ENCODE measurements at regions not wholly inside any gene's neighbourhood (a gene's known extent, or its start where the extent isn't known, plus 50 kb on each side); places are given as distances from the start of the nearest gene placed in this dataset.

GRCh38 chr6:6746970-6747338 lies 158.4 kb downstream of the LY86 start:
- Histone ChIP-seq H3K4me3 (ENCODE audit: severe bottlenecking) (no peak overlapping the region), H3K27ac (ENCODE audit: poor library complexity, severe bottlenecking) (no peak overlapping the region), H3K27me3 (ENCODE audit: insufficient read depth, poor library complexity, severe bottlenecking) (no peaks in the 10 kb centered on the region), H3K9me3 (ENCODE audit: severe bottlenecking) (no peaks in the 10 kb centered on the region), H3K36me3 (ENCODE audit: low read depth) (no peaks in the 10 kb centered on the region), H3K4me1 (ENCODE audit: insufficient read depth, poor library complexity, severe bottlenecking) (no peaks in the 10 kb centered on the region)
- no peak for ATAC-seq (ENCODE audit: low read depth)
- no peak for DNase-seq (ENCODE audit: low spot score)
- no peak for TF ChIP-seq CTCF (IDR thresholded peaks at IDR 0.05; ENCODE audit: poor library complexity, severe bottlenecking)

DNA sequence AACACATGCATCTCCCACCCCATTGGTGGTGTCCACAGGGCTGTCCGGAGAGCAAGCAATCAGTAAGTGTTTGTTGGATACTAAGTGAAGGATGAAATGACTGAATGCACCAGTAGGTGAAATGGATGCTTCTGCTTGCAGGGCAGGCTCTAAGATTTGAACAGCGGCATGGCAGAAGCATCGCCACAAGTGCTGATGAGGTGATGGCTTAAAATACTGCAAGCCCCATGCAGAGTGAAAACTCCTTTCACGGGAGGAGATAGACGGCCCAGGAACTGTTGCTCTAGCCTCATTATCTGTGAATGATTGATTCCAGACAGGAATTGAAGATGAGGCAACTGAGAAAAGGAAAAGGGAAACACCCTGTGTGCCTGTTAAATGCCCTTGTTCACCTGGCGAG lies 158.9 kb downstream of the LY86 start:
- no peaks in the 10 kb centered on the region for H3K27me3 ChIP-seq (ENCODE audit: insufficient read depth, poor library complexity, severe bottlenecking)
- no peaks in the 10 kb centered on the region for H3K9me3 ChIP-seq (ENCODE audit: severe bottlenecking)
- ATAC-seq (ENCODE audit: low read depth) = no peak
- no peaks in the 10 kb centered on the region for H3K36me3 ChIP-seq (ENCODE audit: low read depth)
- H3K27ac ChIP-seq (ENCODE audit: poor library complexity, severe bottlenecking) = no peak overlapping the region
- no peaks in the 10 kb centered on the region for H3K4me1 ChIP-seq (ENCODE audit: insufficient read depth, poor library complexity, severe bottlenecking)
- no peak for DNase-seq (ENCODE audit: low spot score)
- no peak overlapping the region for H3K4me3 ChIP-seq (ENCODE audit: severe bottlenecking)
- no peak for TF ChIP-seq CTCF (IDR thresholded peaks at IDR 0.05; ENCODE audit: poor library complexity, severe bottlenecking)

DNA sequence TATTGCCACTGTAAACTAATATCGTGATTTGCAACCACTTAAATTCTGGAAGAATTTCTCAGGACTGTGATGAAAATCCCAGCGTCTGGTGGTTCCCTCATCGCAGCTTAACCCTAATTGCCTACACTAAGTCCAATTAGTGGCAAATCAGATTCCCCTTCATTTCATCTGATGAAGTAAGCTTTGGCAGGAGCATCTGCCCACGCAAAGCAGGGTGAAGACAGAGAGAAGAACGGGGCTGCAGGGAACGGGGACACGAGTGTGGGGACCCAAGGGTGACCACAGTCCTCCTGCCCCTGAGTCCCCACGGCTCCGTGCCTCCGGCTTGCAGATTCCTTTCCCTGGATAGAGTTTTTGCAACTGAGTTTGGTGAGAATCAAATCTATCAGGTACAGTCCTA lies 159.5 kb downstream of the LY86 start:
- DNase-seq (ENCODE audit: low spot score) (no peak), ATAC-seq (ENCODE audit: low read depth) (no peak)
- no peak overlapping the region for H3K4me3 ChIP-seq (ENCODE audit: severe bottlenecking)
- no peaks in the 10 kb centered on the region for H3K4me1 ChIP-seq (ENCODE audit: insufficient read depth, poor library complexity, severe bottlenecking)
- H3K36me3 ChIP-seq (ENCODE audit: low read depth) = no peaks in the 10 kb centered on the region
- no peaks in the 10 kb centered on the region for H3K9me3 ChIP-seq (ENCODE audit: severe bottlenecking)
- no peak for TF ChIP-seq CTCF (IDR thresholded peaks at IDR 0.05; ENCODE audit: poor library complexity, severe bottlenecking)
- H3K27ac ChIP-seq (ENCODE audit: poor library complexity, severe bottlenecking) = no peak overlapping the region
- no peaks in the 10 kb centered on the region for H3K27me3 ChIP-seq (ENCODE audit: insufficient read depth, poor library complexity, severe bottlenecking)

GRCh38 chr6:6749702-6750491 lies 161.4 kb downstream of the LY86 start:
- DNase-seq (ENCODE audit: low spot score) = no peak
- H3K27ac ChIP-seq (ENCODE audit: poor library complexity, severe bottlenecking) = no peak overlapping the region

More at GRCh38 chr6:6749702-6750491, 161.4 kb downstream of the LY86 start:
- no peaks in the 10 kb centered on the region for H3K27me3 ChIP-seq (ENCODE audit: insufficient read depth, poor library complexity, severe bottlenecking)
- ATAC-seq (ENCODE audit: low read depth) = peak; percentile 84
- no peak overlapping the region for H3K4me3 ChIP-seq (ENCODE audit: severe bottlenecking)
- no peaks in the 10 kb centered on the region for H3K36me3 ChIP-seq (ENCODE audit: low read depth)
- TF ChIP-seq CTCF (IDR thresholded peaks at IDR 0.05; ENCODE audit: poor library complexity, severe bottlenecking) = no peak
- no peaks in the 10 kb centered on the region for H3K4me1 ChIP-seq (ENCODE audit: insufficient read depth, poor library complexity, severe bottlenecking)
- H3K9me3 ChIP-seq (ENCODE audit: severe bottlenecking) = no peaks in the 10 kb centered on the region

Measured in RWPE2 (cell line).